ENCODE measurements at regions not wholly inside any gene's neighbourhood (a gene's known extent, or its start where the extent isn't known, plus 50 kb on each side); places are given as distances from the start of the nearest gene placed in this dataset.

GRCh38 chr14:81710232-81710845 lies 176.7 kb upstream of the SEL1L start:
- Mint-ChIP-seq H3K36me3 (no peaks in the 10 kb centered on the region), H3K9me3 (peaks cover 8 to 11% of the 10 kb centered on the region in 2 donors), H3K4me3 (no peak overlapping the region), H3K4me1 (no peaks in the 10 kb centered on the region), H3K27me3 (ENCODE audit: low read depth in 2 of 2) (no peaks in the 10 kb centered on the region), H3K27ac (no peak overlapping the region)
- H3K27ac ChIP-seq (ENCODE audit: low read length): no peak overlapping the region
- H3K36me3 ChIP-seq (ENCODE audit: control insufficient read depth, insufficient read depth, low read length): no peaks in the 10 kb centered on the region
- no peak overlapping the region for H3K4me3 ChIP-seq (ENCODE audit: low read length)
- TF ChIP-seq CTCF (IDR thresholded peaks at IDR 0.05): no peak
- H3K4me1 ChIP-seq (ENCODE audit: control insufficient read depth, insufficient read depth, low read length): no peaks in the 10 kb centered on the region
- ATAC-seq (no peak), DNase-seq (peak in 1 of 2 donors; percentile 3)
- no peaks in the 10 kb centered on the region for H3K27me3 ChIP-seq (ENCODE audit: control insufficient read depth, insufficient read depth, low read length)
- 100% methylated on average over 1 of the region's 2 CpGs for WGBS (ENCODE audit: insufficient coverage)
- intact Hi-C loops (cut with micrococcal nuclease): no loop called here
- no peaks in the 10 kb centered on the region for H3K9me3 ChIP-seq (ENCODE audit: control insufficient read depth, insufficient read depth, low read length)

- no peaks in the 10 kb centered on the region for H3K27me3 Mint-ChIP-seq (ENCODE audit: low read depth in 2 of 2)
- Histone ChIP-seq H3K36me3 (ENCODE audit: control insufficient read depth, insufficient read depth, low read length) (no peaks in the 10 kb centered on the region), H3K27ac (ENCODE audit: low read length) (no peak overlapping the region), H3K4me3 (ENCODE audit: low read length) (no peak overlapping the region), H3K27me3 (ENCODE audit: control insufficient read depth, insufficient read depth, low read length) (no peaks in the 10 kb centered on the region), H3K4me1 (ENCODE audit: control insufficient read depth, insufficient read depth, low read length) (no peaks in the 10 kb centered on the region), H3K9me3 (ENCODE audit: control insufficient read depth, insufficient read depth, low read length) (no peaks in the 10 kb centered on the region)
- no peak for TF ChIP-seq CTCF (IDR thresholded peaks at IDR 0.05)
- WGBS (ENCODE audit: insufficient coverage): 63% methylated on average over 1 of the region's 1 CpG
- no peak overlapping the region for H3K4me3 Mint-ChIP-seq
- intact Hi-C loops (cut with micrococcal nuclease): no loop called here
- H3K36me3 Mint-ChIP-seq: no peaks in the 10 kb centered on the region
- ATAC-seq (no peak), DNase-seq (no peak)
- H3K4me1 Mint-ChIP-seq: no peaks in the 10 kb centered on the region
- no peak overlapping the region for H3K27ac Mint-ChIP-seq
- peaks cover 5 to 9% of the 10 kb centered on the region in 2 donors for H3K9me3 Mint-ChIP-seq
These were observed 182.1 kb upstream of the SEL1L start for GRCh38 chr14:81715731-81716130.

- Histone ChIP-seq H3K4me3 (ENCODE audit: low read length) (no peak overlapping the region), H3K27ac (ENCODE audit: low read length) (no peak overlapping the region), H3K9me3 (ENCODE audit: control insufficient read depth, insufficient read depth, low read length) (no peaks in the 10 kb centered on the region), H3K4me1 (ENCODE audit: control insufficient read depth, insufficient read depth, low read length) (no peaks in the 10 kb centered on the region), H3K36me3 (ENCODE audit: control insufficient read depth, insufficient read depth, low read length) (no peaks in the 10 kb centered on the region), H3K27me3 (ENCODE audit: control insufficient read depth, insufficient read depth, low read length) (no peaks in the 10 kb centered on the region)
- Mint-ChIP-seq H3K36me3 (no peaks in the 10 kb centered on the region), H3K9me3 (peaks cover 5 to 7% of the 10 kb centered on the region in 2 donors), H3K4me3 (no peak overlapping the region), H3K4me1 (no peaks in the 10 kb centered on the region), H3K27me3 (ENCODE audit: low read depth in 2 of 2) (no peaks in the 10 kb centered on the region), H3K27ac (no peak overlapping the region)
- 76% methylated on average over 6 of the region's 6 CpGs for WGBS (ENCODE audit: insufficient coverage)
- no peak for DNase-seq
- intact Hi-C loops (cut with micrococcal nuclease): no loop called here
- ATAC-seq: no peak
- no peak for TF ChIP-seq CTCF (IDR thresholded peaks at IDR 0.05)
These were observed 183.3 kb upstream of the SEL1L start for GRCh38 chr14:81716953-81717352.

GRCh38 chr14:81723956-81724355 lies 190.3 kb upstream of the SEL1L start:
- H3K27me3 ChIP-seq (ENCODE audit: control insufficient read depth, insufficient read depth, low read length): no peaks in the 10 kb centered on the region
- Mint-ChIP-seq H3K36me3 (no peaks in the 10 kb centered on the region), H3K4me1 (no peaks in the 10 kb centered on the region), H3K4me3 (no peak overlapping the region), H3K27me3 (ENCODE audit: low read depth in 2 of 2) (no peaks in the 10 kb centered on the region), H3K9me3 (peaks cover 4 to 9% of the 10 kb centered on the region in 2 donors), H3K27ac (no peak overlapping the region)
- no peak overlapping the region for H3K4me3 ChIP-seq (ENCODE audit: low read length)
- no peak for TF ChIP-seq CTCF (IDR thresholded peaks at IDR 0.05)
- intact Hi-C loops (cut with micrococcal nuclease): no loop called here
- H3K4me1 ChIP-seq (ENCODE audit: control insufficient read depth, insufficient read depth, low read length): no peaks in the 10 kb centered on the region
- no peak for ATAC-seq
- WGBS (ENCODE audit: insufficient coverage): 58% methylated on average over 1 of the region's 2 CpGs
- H3K36me3 ChIP-seq (ENCODE audit: control insufficient read depth, insufficient read depth, low read length): no peaks in the 10 kb centered on the region
- H3K27ac ChIP-seq (ENCODE audit: low read length): no peak overlapping the region
- DNase-seq: no peak
- H3K9me3 ChIP-seq (ENCODE audit: control insufficient read depth, insufficient read depth, low read length): no peaks in the 10 kb centered on the region

Measured in natural killer cell (primary cell).